GM23338 (cell line): ENCODE measurements at regions not wholly inside any gene's neighbourhood (a gene's known extent, or its start where the extent isn't known, plus 50 kb on each side); places are given as distances from the start of the nearest gene placed in this dataset.

Experiments used
- ATAC-seq: fragments of 200-7000 bp; cut with Tn5 transposase; 3 replicates; pipeline ENCODE4 v1.9.1; 2020
- DNase-seq: peaks from one replicate; pipeline ENCODE4 v3.0.0-alpha.2; 2015; ENCODE audit warnings: low spot score
- H2AFZ ChIP-seq: fragments of 200-600 bp; sonication (generic); 2 replicates; pipeline ENCODE4 v1.8.0; 2016; ENCODE audit warnings: antibody characterized with exemption, mild to moderate bottlenecking, moderate library complexity
- H3F3A ChIP-seq: fragments of 200-600 bp; sonication (generic); replicated peaks from 2 replicates; pipeline ENCODE4 v1.8.0; 2017; ENCODE audit warnings: antibody characterized with exemption, mixed run types, low read depth
- H3K27ac ChIP-seq: fragments of 200-600 bp; sonication (generic); 2 replicates; pipeline ENCODE4 v1.6.1; 2016; ENCODE audit warnings: low read depth
- H3K27me3 ChIP-seq: fragments of 200-600 bp; sonication (generic); 2 replicates; pipeline ENCODE4 v1.8.0; 2016; ENCODE audit warnings: mild to moderate bottlenecking, mixed run types, moderate library complexity; ENCODE audit not compliant: insufficient read depth
- H3K36me3 ChIP-seq: fragments of 200-600 bp; sonication (generic); 2 replicates; pipeline ENCODE4 v1.8.0; 2016; ENCODE audit warnings: mild to moderate bottlenecking; ENCODE audit not compliant: insufficient read depth
- H3K4me1 ChIP-seq: fragments of 200-600 bp; sonication (generic); 2 replicates; pipeline ENCODE4 v1.8.0; 2016; ENCODE audit warnings: mild to moderate bottlenecking, moderate library complexity; ENCODE audit not compliant: insufficient read depth
- H3K4me2 ChIP-seq: fragments of 200-600 bp; sonication (generic); 2 replicates; pipeline ENCODE4 v1.7.1; 2017; ENCODE audit warnings: mixed run types
- H3K4me3 ChIP-seq: fragments of 200-600 bp; sonication (generic); 2 replicates; pipeline ENCODE4 v1.6.1; 2016; ENCODE audit warnings: mixed run types
- H3K79me2 ChIP-seq: fragments of 200-600 bp; sonication (generic); replicated peaks from 2 replicates; pipeline ENCODE4 v1.8.0; 2017; ENCODE audit warnings: mild to moderate bottlenecking; ENCODE audit not compliant: insufficient read depth
- H3K9me2 ChIP-seq: fragments of 200-600 bp; sonication (generic); 2 replicates; pipeline ENCODE4 v1.8.0; 2017; ENCODE audit not compliant: insufficient read depth
- H4K20me1 ChIP-seq: fragments of 200-600 bp; sonication (generic); replicated peaks from 2 replicates; pipeline ENCODE4 v1.8.0; 2017; ENCODE audit warnings: mild to moderate bottlenecking; ENCODE audit not compliant: insufficient read depth
- H3K27ac Mint-ChIP-seq: 2 replicates; pipeline ENCODE4 v1.8.0; 2020; ENCODE audit warnings: inconsistent platforms, mild to moderate bottlenecking, moderate library complexity, mixed read lengths
- H3K27me3 Mint-ChIP-seq: 3 replicates; pipeline ENCODE4 v1.8.0; 2022; ENCODE audit warnings: low read depth, mild to moderate bottlenecking, moderate library complexity, mixed read lengths, inconsistent platforms; ENCODE audit not compliant: insufficient read depth, poor library complexity
- H3K36me3 Mint-ChIP-seq: 3 replicates; pipeline ENCODE4 v1.8.0; 2021; ENCODE audit warnings: low read depth, mild to moderate bottlenecking, inconsistent platforms, moderate library complexity, mixed read lengths
- H3K4me1 Mint-ChIP-seq: 3 replicates; pipeline ENCODE4 v1.8.0; 2020; ENCODE audit warnings: mild to moderate bottlenecking, inconsistent platforms, mixed read lengths
- H3K4me3 Mint-ChIP-seq: 3 replicates; pipeline ENCODE4 v1.8.0; 2021; ENCODE audit warnings: moderate library complexity, mild to moderate bottlenecking, inconsistent platforms, mixed read lengths
- H3K9me3 Mint-ChIP-seq: 3 replicates; pipeline ENCODE4 v1.8.0; 2020; ENCODE audit warnings: moderate library complexity, mild to moderate bottlenecking, inconsistent platforms, mixed read lengths
- CREB1 ChIP-seq: fragments of 250-450 bp; sonication (Bioruptor Pico); IDR thresholded peaks from 2 replicates; pipeline ENCODE4 v1.5.0; 2020; ENCODE audit warnings: low read depth, mild to moderate bottlenecking, moderate library complexity
- EZH2 ChIP-seq: fragments of 200-600 bp; sonication (generic); IDR thresholded peaks from one replicate; pipeline ENCODE4 v1.8.0; 2017; ENCODE audit warnings: antibody characterized with exemption, mild to moderate bottlenecking, low read depth; ENCODE audit not compliant: unreplicated experiment
- EZH2phosphoT487 ChIP-seq: fragments of 200-600 bp; sonication (generic); IDR thresholded peaks from one replicate; pipeline ENCODE4 v1.8.1; 2018; ENCODE audit warnings: antibody characterized with exemption; ENCODE audit not compliant: unreplicated experiment
- JUNB ChIP-seq: IDR thresholded peaks from one replicate; pipeline ENCODE4 v1.6.1; 2016; ENCODE audit warnings: antibody characterized with exemption; ENCODE audit not compliant: unreplicated experiment
- NANOG ChIP-seq: IDR thresholded peaks from 2 replicates; pipeline ENCODE4 v1.6.1; 2016; ENCODE audit warnings: antibody characterized with exemption, borderline replicate concordance
- POLR2AphosphoS5 ChIP-seq: IDR thresholded peaks from 2 replicates; pipeline ENCODE4 v1.6.1; 2016; ENCODE audit warnings: antibody characterized with exemption, low read depth
- STAT1 ChIP-seq: IDR thresholded peaks from one replicate; pipeline ENCODE4 v1.6.1; 2016; ENCODE audit warnings: antibody characterized with exemption; ENCODE audit not compliant: unreplicated experiment
- ZNF114 ChIP-seq: fragments of 250-450 bp; sonication (Bioruptor Pico); IDR thresholded peaks from 2 replicates; pipeline ENCODE4 v1.5.0; 2020; ENCODE audit warnings: mild to moderate bottlenecking, moderate library complexity
- ZNF331 ChIP-seq: fragments of 250-450 bp; sonication (Bioruptor Pico); IDR thresholded peaks from 2 replicates; pipeline ENCODE4 v1.5.0; 2020; ENCODE audit warnings: low read depth, mild to moderate bottlenecking, moderate library complexity
- TF ChIP-seq, protein P1 (sequence below), 2 experiments: fragments of 200-600 bp in 1 of 2; sonication (generic) in 1 of 2; conservative IDR thresholded peaks; 2 replicates each; pipeline versions ENCODE4 v1.5.1 to v1.6.1; 2016 to 2017; ENCODE audit warnings: antibody characterized with exemption in 2 of 2, low read depth in 2 of 2, mild to moderate bottlenecking in 2 of 2, moderate library complexity in 1 of 2
- TF ChIP-seq, protein P2 (sequence below): IDR thresholded peaks from one replicate; pipeline ENCODE4 v1.6.1; 2018; ENCODE audit warnings: antibody characterized with exemption; ENCODE audit not compliant: unreplicated experiment
- TF ChIP-seq, protein P3 (sequence below): IDR thresholded peaks from 2 replicates; pipeline ENCODE4 v1.6.1; 2016; ENCODE audit warnings: antibody characterized with exemption
- TF ChIP-seq, protein P4 (sequence below): fragments of 250-450 bp; sonication (Bioruptor Pico); IDR thresholded peaks from 2 replicates; pipeline ENCODE4 v1.5.0; 2020; ENCODE audit warnings: mild to moderate bottlenecking, moderate library complexity

DNA sequence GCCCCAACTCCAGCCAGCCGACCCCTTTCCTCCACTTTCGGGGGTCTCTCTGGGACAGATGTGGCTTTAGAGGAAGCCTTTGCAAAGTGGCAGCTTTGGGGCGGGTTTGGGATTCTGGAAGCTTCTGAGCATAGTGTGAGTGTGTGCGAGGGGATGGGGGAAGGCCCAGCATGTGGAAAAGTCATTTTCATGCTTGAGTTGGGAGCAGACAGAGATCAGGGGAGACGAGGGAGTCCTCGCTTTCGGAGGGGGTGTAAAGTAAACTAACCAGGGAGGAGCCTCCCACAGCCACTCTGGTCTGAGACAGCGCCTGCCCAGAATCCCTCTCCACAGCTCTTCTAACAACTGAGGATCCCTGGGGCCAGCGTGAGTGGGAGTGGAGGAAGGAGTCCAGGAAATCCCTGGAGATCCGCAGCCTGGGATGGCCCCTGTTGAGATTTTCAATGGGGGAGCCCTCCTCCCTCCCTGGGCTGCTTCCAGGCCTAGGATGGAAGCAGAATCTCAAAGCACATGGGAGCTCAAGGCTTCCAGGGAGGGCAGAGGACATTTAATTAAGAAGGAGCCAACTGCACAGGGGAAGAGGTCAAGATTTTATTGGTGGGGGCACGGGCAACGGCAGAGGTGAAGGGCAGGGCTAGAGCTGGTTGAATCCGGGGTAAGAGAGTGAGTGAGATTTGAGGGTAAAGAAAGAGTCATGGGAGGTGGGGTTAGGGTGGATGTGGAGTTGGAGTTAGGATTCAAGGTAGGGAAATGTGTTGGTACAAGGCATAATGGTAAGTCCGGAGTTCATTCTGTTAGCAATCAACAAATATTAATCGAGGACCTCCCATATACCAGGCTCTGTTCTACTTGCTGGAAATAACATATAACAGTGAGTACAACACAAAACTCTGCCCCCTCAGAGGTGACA is 102.3 kb upstream of the FOXP4 start:
- H3K27me3 ChIP-seq, result peaks cover 49% of the 10 kb centered on the region
- H3K4me2 ChIP-seq, result peak overlapping the region; percentile 79
- peak overlapping the region; percentile 97 for H2AFZ ChIP-seq
- H3K4me3 Mint-ChIP-seq, result peak overlapping the region; percentile 56
- H3K36me3 ChIP-seq, result no peaks in the 10 kb centered on the region
- H3K4me3 ChIP-seq, result peak overlapping the region; percentile 49
- TF ChIP-seq NANOG (no peak), ZNF114 (CRISPR knock-in tag) (no peak), ZNF331 (CRISPR knock-in tag) (no peak), CREB1 (CRISPR knock-in tag) (no peak), JUNB (no peak), EZH2 (no peak), EZH2phosphoT487 (no peak), STAT1 (no peak), POLR2AphosphoS5 (no peak)
- TF ChIP-seq, protein P1, sequence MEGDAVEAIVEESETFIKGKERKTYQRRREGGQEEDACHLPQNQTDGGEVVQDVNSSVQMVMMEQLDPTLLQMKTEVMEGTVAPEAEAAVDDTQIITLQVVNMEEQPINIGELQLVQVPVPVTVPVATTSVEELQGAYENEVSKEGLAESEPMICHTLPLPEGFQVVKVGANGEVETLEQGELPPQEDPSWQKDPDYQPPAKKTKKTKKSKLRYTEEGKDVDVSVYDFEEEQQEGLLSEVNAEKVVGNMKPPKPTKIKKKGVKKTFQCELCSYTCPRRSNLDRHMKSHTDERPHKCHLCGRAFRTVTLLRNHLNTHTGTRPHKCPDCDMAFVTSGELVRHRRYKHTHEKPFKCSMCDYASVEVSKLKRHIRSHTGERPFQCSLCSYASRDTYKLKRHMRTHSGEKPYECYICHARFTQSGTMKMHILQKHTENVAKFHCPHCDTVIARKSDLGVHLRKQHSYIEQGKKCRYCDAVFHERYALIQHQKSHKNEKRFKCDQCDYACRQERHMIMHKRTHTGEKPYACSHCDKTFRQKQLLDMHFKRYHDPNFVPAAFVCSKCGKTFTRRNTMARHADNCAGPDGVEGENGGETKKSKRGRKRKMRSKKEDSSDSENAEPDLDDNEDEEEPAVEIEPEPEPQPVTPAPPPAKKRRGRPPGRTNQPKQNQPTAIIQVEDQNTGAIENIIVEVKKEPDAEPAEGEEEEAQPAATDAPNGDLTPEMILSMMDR (conservative IDR thresholded peaks at IDR 0.05; ENCODE audit: low read depth in 2 of 2), result no peak
- TF ChIP-seq, protein P2, sequence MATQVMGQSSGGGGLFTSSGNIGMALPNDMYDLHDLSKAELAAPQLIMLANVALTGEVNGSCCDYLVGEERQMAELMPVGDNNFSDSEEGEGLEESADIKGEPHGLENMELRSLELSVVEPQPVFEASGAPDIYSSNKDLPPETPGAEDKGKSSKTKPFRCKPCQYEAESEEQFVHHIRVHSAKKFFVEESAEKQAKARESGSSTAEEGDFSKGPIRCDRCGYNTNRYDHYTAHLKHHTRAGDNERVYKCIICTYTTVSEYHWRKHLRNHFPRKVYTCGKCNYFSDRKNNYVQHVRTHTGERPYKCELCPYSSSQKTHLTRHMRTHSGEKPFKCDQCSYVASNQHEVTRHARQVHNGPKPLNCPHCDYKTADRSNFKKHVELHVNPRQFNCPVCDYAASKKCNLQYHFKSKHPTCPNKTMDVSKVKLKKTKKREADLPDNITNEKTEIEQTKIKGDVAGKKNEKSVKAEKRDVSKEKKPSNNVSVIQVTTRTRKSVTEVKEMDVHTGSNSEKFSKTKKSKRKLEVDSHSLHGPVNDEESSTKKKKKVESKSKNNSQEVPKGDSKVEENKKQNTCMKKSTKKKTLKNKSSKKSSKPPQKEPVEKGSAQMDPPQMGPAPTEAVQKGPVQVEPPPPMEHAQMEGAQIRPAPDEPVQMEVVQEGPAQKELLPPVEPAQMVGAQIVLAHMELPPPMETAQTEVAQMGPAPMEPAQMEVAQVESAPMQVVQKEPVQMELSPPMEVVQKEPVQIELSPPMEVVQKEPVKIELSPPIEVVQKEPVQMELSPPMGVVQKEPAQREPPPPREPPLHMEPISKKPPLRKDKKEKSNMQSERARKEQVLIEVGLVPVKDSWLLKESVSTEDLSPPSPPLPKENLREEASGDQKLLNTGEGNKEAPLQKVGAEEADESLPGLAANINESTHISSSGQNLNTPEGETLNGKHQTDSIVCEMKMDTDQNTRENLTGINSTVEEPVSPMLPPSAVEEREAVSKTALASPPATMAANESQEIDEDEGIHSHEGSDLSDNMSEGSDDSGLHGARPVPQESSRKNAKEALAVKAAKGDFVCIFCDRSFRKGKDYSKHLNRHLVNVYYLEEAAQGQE, result no peak
- TF ChIP-seq, protein P3, sequence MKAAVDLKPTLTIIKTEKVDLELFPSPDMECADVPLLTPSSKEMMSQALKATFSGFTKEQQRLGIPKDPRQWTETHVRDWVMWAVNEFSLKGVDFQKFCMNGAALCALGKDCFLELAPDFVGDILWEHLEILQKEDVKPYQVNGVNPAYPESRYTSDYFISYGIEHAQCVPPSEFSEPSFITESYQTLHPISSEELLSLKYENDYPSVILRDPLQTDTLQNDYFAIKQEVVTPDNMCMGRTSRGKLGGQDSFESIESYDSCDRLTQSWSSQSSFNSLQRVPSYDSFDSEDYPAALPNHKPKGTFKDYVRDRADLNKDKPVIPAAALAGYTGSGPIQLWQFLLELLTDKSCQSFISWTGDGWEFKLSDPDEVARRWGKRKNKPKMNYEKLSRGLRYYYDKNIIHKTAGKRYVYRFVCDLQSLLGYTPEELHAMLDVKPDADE, result no peak
- TF ChIP-seq, protein P4, sequence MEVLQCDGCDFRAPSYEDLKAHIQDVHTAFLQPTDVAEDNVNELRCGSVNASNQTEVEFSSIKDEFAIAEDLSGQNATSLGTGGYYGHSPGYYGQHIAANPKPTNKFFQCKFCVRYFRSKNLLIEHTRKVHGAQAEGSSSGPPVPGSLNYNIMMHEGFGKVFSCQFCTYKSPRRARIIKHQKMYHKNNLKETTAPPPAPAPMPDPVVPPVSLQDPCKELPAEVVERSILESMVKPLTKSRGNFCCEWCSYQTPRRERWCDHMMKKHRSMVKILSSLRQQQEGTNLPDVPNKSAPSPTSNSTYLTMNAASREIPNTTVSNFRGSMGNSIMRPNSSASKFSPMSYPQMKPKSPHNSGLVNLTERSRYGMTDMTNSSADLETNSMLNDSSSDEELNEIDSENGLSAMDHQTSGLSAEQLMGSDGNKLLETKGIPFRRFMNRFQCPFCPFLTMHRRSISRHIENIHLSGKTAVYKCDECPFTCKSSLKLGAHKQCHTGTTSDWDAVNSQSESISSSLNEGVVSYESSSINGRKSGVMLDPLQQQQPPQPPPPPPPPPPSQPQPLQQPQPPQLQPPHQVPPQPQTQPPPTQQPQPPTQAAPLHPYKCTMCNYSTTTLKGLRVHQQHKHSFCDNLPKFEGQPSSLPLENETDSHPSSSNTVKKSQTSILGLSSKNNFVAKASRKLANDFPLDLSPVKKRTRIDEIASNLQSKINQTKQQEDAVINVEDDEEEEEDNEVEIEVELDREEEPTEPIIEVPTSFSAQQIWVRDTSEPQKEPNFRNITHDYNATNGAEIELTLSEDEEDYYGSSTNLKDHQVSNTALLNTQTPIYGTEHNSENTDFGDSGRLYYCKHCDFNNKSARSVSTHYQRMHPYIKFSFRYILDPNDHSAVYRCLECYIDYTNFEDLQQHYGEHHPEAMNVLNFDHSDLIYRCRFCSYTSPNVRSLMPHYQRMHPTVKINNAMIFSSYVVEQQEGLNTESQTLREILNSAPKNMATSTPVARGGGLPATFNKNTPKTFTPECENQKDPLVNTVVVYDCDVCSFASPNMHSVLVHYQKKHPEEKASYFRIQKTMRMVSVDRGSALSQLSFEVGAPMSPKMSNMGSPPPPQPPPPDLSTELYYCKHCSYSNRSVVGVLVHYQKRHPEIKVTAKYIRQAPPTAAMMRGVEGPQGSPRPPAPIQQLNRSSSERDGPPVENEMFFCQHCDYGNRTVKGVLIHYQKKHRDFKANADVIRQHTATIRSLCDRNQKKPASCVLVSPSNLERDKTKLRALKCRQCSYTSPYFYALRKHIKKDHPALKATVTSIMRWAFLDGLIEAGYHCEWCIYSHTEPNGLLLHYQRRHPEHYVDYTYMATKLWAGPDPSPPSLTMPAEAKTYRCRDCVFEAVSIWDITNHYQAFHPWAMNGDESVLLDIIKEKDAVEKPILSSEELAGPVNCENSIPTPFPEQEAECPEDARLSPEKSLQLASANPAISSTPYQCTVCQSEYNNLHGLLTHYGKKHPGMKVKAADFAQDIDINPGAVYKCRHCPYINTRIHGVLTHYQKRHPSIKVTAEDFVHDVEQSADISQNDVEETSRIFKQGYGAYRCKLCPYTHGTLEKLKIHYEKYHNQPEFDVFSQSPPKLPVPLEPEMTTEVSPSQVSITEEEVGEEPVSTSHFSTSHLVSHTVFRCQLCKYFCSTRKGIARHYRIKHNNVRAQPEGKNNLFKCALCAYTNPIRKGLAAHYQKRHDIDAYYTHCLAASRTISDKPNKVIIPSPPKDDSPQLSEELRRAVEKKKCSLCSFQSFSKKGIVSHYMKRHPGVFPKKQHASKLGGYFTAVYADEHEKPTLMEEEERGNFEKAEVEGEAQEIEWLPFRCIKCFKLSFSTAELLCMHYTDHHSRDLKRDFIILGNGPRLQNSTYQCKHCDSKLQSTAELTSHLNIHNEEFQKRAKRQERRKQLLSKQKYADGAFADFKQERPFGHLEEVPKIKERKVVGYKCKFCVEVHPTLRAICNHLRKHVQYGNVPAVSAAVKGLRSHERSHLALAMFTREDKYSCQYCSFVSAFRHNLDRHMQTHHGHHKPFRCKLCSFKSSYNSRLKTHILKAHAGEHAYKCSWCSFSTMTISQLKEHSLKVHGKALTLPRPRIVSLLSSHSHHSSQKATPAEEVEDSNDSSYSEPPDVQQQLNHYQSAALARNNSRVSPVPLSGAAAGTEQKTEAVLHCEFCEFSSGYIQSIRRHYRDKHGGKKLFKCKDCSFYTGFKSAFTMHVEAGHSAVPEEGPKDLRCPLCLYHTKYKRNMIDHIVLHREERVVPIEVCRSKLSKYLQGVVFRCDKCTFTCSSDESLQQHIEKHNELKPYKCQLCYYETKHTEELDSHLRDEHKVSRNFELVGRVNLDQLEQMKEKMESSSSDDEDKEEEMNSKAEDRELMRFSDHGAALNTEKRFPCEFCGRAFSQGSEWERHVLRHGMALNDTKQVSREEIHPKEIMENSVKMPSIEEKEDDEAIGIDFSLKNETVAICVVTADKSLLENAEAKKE, result no peak
- H3K27ac ChIP-seq, result no peak overlapping the region
- no peaks in the 10 kb centered on the region for H3K9me2 ChIP-seq
- no peaks in the 10 kb centered on the region; the same call in 2 of the 3 replicates for H3K36me3 Mint-ChIP-seq
- no peaks in the 10 kb centered on the region for H3K79me2 ChIP-seq
- no peaks in the 10 kb centered on the region; the same call in 2 of the 3 replicates for H3K9me3 Mint-ChIP-seq
- peaks cover 45% of the 10 kb centered on the region for H3K4me1 Mint-ChIP-seq
- no peaks in the 10 kb centered on the region for H4K20me1 ChIP-seq
- H3K27ac Mint-ChIP-seq, result 0 out of 2 replicates have a peak overlapping the region, but pooled peaks have one; percentile 22
- peaks cover 42% of the 10 kb centered on the region for H3K27me3 Mint-ChIP-seq
- DNase-seq (no peak), ATAC-seq (peak; percentile 15)
- peaks cover 37% of the 10 kb centered on the region for H3K4me1 ChIP-seq
- H3F3A ChIP-seq, result peaks cover 3% of the 10 kb centered on the region; the same call in 1 of the 2 replicates
